SK-N-MC (cell line): ENCODE measurements at regions not wholly inside any gene's neighbourhood (a gene's known extent, or its start where the extent isn't known, plus 50 kb on each side); places are given as distances from the start of the nearest gene placed in this dataset.

Experiments used
- EZH2 ChIP-seq: fragments of 200-600 bp; sonication (generic); IDR thresholded peaks from one replicate; pipeline ENCODE4 v1.6.1; 2017; ENCODE audit warnings: antibody characterized with exemption
- FOXP2 ChIP-seq: optimal IDR thresholded peaks from 2 replicates; pipeline ENCODE3; 2011; ENCODE audit warnings: mild to moderate bottlenecking, moderate library complexity; ENCODE audit not compliant: insufficient read depth; ENCODE audit errors: extremely low read length, control extremely low read depth
- POLR2AphosphoS5 ChIP-seq: IDR thresholded peaks from 2 replicates; pipeline ENCODE4 v1.6.1; 2012; ENCODE audit warnings: mild to moderate bottlenecking, low read depth, low read length, borderline replicate concordance

- no peak for TF ChIP-seq POLR2AphosphoS5
- TF ChIP-seq EZH2: no peak
- TF ChIP-seq FOXP2: no peak
Measured at GRCh38 chr5:34502581-34502980, 153.5 kb upstream of the RAI14 start.
